ENCODE measurements at regions not wholly inside any gene's neighbourhood (a gene's known extent, or its start where the extent isn't known, plus 50 kb on each side); places are given as distances from the start of the nearest gene placed in this dataset.
"Not testable (repeated sequence)": the region's sequence is repeated elsewhere in the genome, so short reads cannot be mapped to it uniquely, and the experiment has no call there.

DNA sequence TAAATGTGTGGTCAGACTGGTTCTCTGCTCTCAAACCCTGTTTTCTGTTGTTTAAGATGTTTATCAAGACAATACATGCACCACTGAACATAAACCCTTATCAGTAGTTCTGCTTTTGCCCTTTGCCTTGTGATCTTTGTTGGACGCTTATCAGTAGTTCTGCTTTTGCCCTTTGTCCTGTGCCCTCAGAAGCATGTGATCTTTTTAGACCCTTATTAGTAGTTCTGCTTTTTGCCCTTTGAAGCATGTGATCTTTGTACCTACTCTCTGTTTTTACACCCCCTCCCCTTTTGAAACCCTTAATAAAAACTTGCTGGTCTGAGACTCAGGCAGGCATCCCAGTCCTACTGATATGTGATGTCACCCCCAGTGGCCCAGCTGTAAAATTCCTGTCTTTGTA lies 121.7 kb upstream of the GC start:
- not testable (repeated sequence) for H3K4me2 ChIP-seq (ENCODE audit: low read length); H3F3A ChIP-seq (ENCODE audit: insufficient read depth, low read length, poor library complexity, severe bottlenecking); H3K9me3 ChIP-seq (ENCODE audit: low read length); H3K27ac ChIP-seq (ENCODE audit: low read length); H4K20me1 ChIP-seq (ENCODE audit: insufficient read depth); H3K36me3 ChIP-seq (ENCODE audit: insufficient read depth, low read length); H2AFZ ChIP-seq (ENCODE audit: low read depth, low read length); H3K27me3 ChIP-seq (ENCODE audit: insufficient read depth, low read depth, low read length); H3K4me3 ChIP-seq (ENCODE audit: low read length); H3K79me2 ChIP-seq (replicated peaks; ENCODE audit: insufficient read depth, low read length); H3K9me2 ChIP-seq (ENCODE audit: insufficient read depth, low read length); H3K9ac ChIP-seq (ENCODE audit: low read length)

DNA sequence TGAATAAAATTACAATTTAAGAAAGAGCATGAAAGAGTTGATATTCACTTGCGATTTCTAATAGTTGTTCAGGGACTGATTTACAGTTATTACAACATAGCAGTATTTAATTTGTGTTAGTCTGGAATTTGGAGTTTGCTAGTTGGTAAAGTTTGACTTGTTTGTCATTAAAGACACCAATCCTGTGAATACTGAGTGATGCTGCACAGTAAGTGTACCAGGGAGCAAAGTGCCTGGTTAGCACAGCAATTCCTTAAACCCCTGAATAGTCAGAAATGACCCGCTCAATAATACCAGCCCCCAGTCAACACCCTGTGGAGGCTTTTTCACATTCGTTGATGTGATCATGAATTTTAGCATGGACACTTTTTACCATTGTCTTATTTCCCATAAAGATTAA lies 122.2 kb upstream of the GC start:
- Histone ChIP-seq H3K36me3 (ENCODE audit: insufficient read depth, low read length) (no peaks in the 10 kb centered on the region), H3K9me3 (ENCODE audit: low read length) (no peaks in the 10 kb centered on the region)
- TF ChIP-seq EP300 (conservative IDR thresholded peaks at IDR 0.05; ENCODE audit: poor library complexity, severe bottlenecking) (no peak), POLR2AphosphoS5 (IDR thresholded peaks at IDR 0.05) (no peak), TAF1 (IDR thresholded peaks at IDR 0.05; ENCODE audit: low read depth) (no peak), EZH2 (IDR thresholded peaks at IDR 0.05; ENCODE audit: borderline replicate concordance, insufficient read depth, low read length, poor library complexity, severe bottlenecking) (no peak)

GRCh38 chr4:71907071-71907470 lies 123.2 kb upstream of the GC start:
- Histone ChIP-seq H2AFZ (ENCODE audit: low read depth, low read length) (no peak overlapping the region), H3K4me2 (ENCODE audit: low read length) (no peak overlapping the region)

More for the DNA sequence above, 122.2 kb upstream of the GC start:
- H4K20me1 ChIP-seq (ENCODE audit: insufficient read depth): no peaks in the 10 kb centered on the region
- H3K4me3 ChIP-seq (ENCODE audit: low read length): no peak overlapping the region
- no peaks in the 10 kb centered on the region for H3K79me2 ChIP-seq (replicated peaks; ENCODE audit: insufficient read depth, low read length)
- H2AFZ ChIP-seq (ENCODE audit: low read depth, low read length): no peak overlapping the region
- H3K4me2 ChIP-seq (ENCODE audit: low read length): no peak overlapping the region
- H3K27me3 ChIP-seq (ENCODE audit: insufficient read depth, low read depth, low read length): no peaks in the 10 kb centered on the region
- H3K9me2 ChIP-seq (ENCODE audit: insufficient read depth, low read length): no peaks in the 10 kb centered on the region
- no peaks in the 10 kb centered on the region for H3F3A ChIP-seq (ENCODE audit: insufficient read depth, low read length, poor library complexity, severe bottlenecking)
- H3K27ac ChIP-seq (ENCODE audit: low read length): no peak overlapping the region
- no peak overlapping the region for H3K9ac ChIP-seq (ENCODE audit: low read length)

More at GRCh38 chr4:71907071-71907470, 123.2 kb upstream of the GC start:
- H3K36me3 ChIP-seq (ENCODE audit: insufficient read depth, low read length): no peaks in the 10 kb centered on the region
- no peaks in the 10 kb centered on the region for H3K79me2 ChIP-seq (replicated peaks; ENCODE audit: insufficient read depth, low read length)
- H3K27ac ChIP-seq (ENCODE audit: low read length): no peak overlapping the region
- H3K9me3 ChIP-seq (ENCODE audit: low read length): no peaks in the 10 kb centered on the region
- H4K20me1 ChIP-seq (ENCODE audit: insufficient read depth): no peaks in the 10 kb centered on the region
- H3K9me2 ChIP-seq (ENCODE audit: insufficient read depth, low read length): no peaks in the 10 kb centered on the region
- H3K4me3 ChIP-seq (ENCODE audit: low read length): no peak overlapping the region
- no peak overlapping the region for H3K9ac ChIP-seq (ENCODE audit: low read length)
- no peaks in the 10 kb centered on the region for H3F3A ChIP-seq (ENCODE audit: insufficient read depth, low read length, poor library complexity, severe bottlenecking)
- no peaks in the 10 kb centered on the region for H3K27me3 ChIP-seq (ENCODE audit: insufficient read depth, low read depth, low read length)
- TF ChIP-seq REST (IDR thresholded peaks at IDR 0.05; ENCODE audit: borderline replicate concordance) (no peak), MXI1 (conservative IDR thresholded peaks at IDR 0.05; ENCODE audit: poor library complexity, severe bottlenecking) (no peak), EP300 (conservative IDR thresholded peaks at IDR 0.05; ENCODE audit: poor library complexity, severe bottlenecking) (no peak), SMC3 (conservative IDR thresholded peaks at IDR 0.05; ENCODE audit: poor library complexity) (no peak), CTCF (IDR thresholded peaks at IDR 0.05; ENCODE audit: poor library complexity, severe bottlenecking) (no peak), EZH2 (IDR thresholded peaks at IDR 0.05; ENCODE audit: borderline replicate concordance, insufficient read depth, low read length, poor library complexity, severe bottlenecking) (no peak), POLR2AphosphoS5 (IDR thresholded peaks at IDR 0.05) (no peak), TAF1 (IDR thresholded peaks at IDR 0.05; ENCODE audit: low read depth) (no peak), RAD21 (conservative IDR thresholded peaks at IDR 0.05) (no peak)

All from neural cell (in vitro differentiated cells).